HCT116 (cell line): ENCODE measurements at regions not wholly inside any gene's neighbourhood (a gene's known extent, or its start where the extent isn't known, plus 50 kb on each side); places are given as distances from the start of the nearest gene placed in this dataset.

Experiments used
- ATAC-seq: fragments of 200-7000 bp; cut with Tn5 transposase; 2 replicates; pipeline ENCODE4 v1.9.1; 2020; ENCODE audit warnings: mild to moderate bottlenecking, moderate library complexity
- BruUV-seq: library from RNA; stranded (reverse); fragments of 400-500 nt; replicated peaks from 2 replicates; lab custom pipeline; 2021; lab: Mats Ljungman, UMichigan
- CTCF ChIA-PET: fragments of 300-600 bp; sonication (Branson Sonifier 250); formaldehyde crosslinking; loops from one replicate; lab custom pipeline; 2021; ENCODE audit warnings: antibody characterized with exemption; lab: Charles Lee
- POLR2A ChIA-PET: fragments of 300-600, 350-600 bp; sonication (Branson Sonifier 250); formaldehyde crosslinking; loops from one replicate; lab custom pipeline; 2021; ENCODE audit warnings: antibody characterized with exemption; lab: Charles Lee
- RAD21 ChIA-PET, 2 experiments: fragments of 300-600 bp; sonication (Branson Sonifier 250); formaldehyde crosslinking; loops; one replicate each; lab custom pipeline; 2023; ENCODE audit warnings: low total read pairs in 2 of 2; ENCODE audit not compliant: uncharacterized antibody in 2 of 2, unreplicated experiment in 2 of 2, low non-redundant PET in 1 of 2; lab: Charles Lee
- DNase-seq: peaks from one replicate; pipeline ENCODE4 v3.0.0-alpha.2; 2010; ENCODE audit warnings: low read depth, low spot score
- H2AFZ ChIP-seq: fragments of 200-600 bp; shearing (Covaris generic), sonication (generic); 2 replicates; pipeline ENCODE4 v1.6.1; 2017; ENCODE audit warnings: low read depth, mixed run types, mixed read lengths, antibody characterized with exemption, low read length; ENCODE audit not compliant: poor library complexity, severe bottlenecking
- H3K27ac ChIP-seq: 2 replicates; pipeline ENCODE4 v1.5.1; 2012; ENCODE audit warnings: low read depth, low read length
- H3K27me3 ChIP-seq: fragments of 200-600 bp; sonication (generic); 2 replicates; pipeline ENCODE4 v1.6.1; 2016; ENCODE audit warnings: mixed run types, low read length, mixed read lengths; ENCODE audit not compliant: insufficient read depth
- H3K36me3 ChIP-seq, 2 experiments: fragments of 200-500 bp in 1 of 2; fragments of 200-600 bp in 1 of 2; sonication (Bioruptor generic) in 1 of 2; sonication (generic) in 1 of 2; 2 replicates each; pipeline versions ENCODE4 v1.5.1 to v1.6.1; 2014 to 2016; ENCODE audit warnings: low read length in 2 of 2, inconsistent platforms in 1 of 2, mixed read lengths in 1 of 2, mixed run types in 1 of 2; ENCODE audit not compliant: insufficient read depth in 2 of 2, control insufficient read depth in 1 of 2
- H3K4me1 ChIP-seq, 2 experiments: fragments of 200-600 bp in 1 of 2; sonication (generic) in 1 of 2; 2 replicates each; pipeline versions ENCODE4 v1.5.1 to v1.6.1; 2012 to 2017; ENCODE audit warnings: low read length in 2 of 2, inconsistent platforms in 1 of 2, mild to moderate bottlenecking in 1 of 2, mixed read lengths in 1 of 2, mixed run types in 1 of 2, moderate library complexity in 1 of 2; ENCODE audit not compliant: insufficient read depth in 2 of 2, control insufficient read depth in 1 of 2
- H3K4me2 ChIP-seq: fragments of 200-600 bp; sonication (generic); 2 replicates; pipeline ENCODE4 v1.6.1; 2017; ENCODE audit warnings: mixed run types, low read length, mixed read lengths
- H3K4me3 ChIP-seq, 2 experiments: fragments of 200-600 bp in 1 of 2; sonication (generic) in 1 of 2; replicated peaks in 1 of 2; 2 replicates each; pipeline ENCODE4 v1.5.1; 2011 to 2016; ENCODE audit warnings: low read length in 2 of 2, control low read depth in 1 of 2, low read depth in 1 of 2, mild to moderate bottlenecking in 1 of 2, mixed read lengths in 1 of 2, mixed run types in 1 of 2
- H3K79me2 ChIP-seq: fragments of 200-600 bp; sonication (generic); 2 replicates; pipeline ENCODE4 v1.6.1; 2017; ENCODE audit warnings: mild to moderate bottlenecking, mixed run types, low read length, moderate library complexity, mixed read lengths; ENCODE audit not compliant: insufficient read depth
- H3K9ac ChIP-seq: fragments of 200-600 bp; sonication (generic); 2 replicates; pipeline ENCODE4 v1.6.1; 2016; ENCODE audit warnings: low read length, mixed read lengths
- H3K9me2 ChIP-seq: fragments of 200-600 bp; sonication (generic), shearing (Covaris generic); 2 replicates; pipeline ENCODE4 v1.6.1; 2017; ENCODE audit warnings: mixed run types, mild to moderate bottlenecking, moderate library complexity; ENCODE audit not compliant: insufficient read depth
- H3K9me3 ChIP-seq, 2 experiments: fragments of 200-500 bp in 1 of 2; fragments of 200-600 bp in 1 of 2; sonication (Bioruptor generic) in 1 of 2; sonication (generic) in 1 of 2; 2 replicates each; pipeline ENCODE4 v1.6.1; 2014 to 2017; ENCODE audit warnings: low read length in 2 of 2, mixed read lengths in 2 of 2, inconsistent platforms in 1 of 2, low read depth in 1 of 2, mild to moderate bottlenecking in 1 of 2, mixed run types in 1 of 2, moderate library complexity in 1 of 2; ENCODE audit not compliant: control insufficient read depth in 1 of 2, insufficient read depth in 1 of 2
- H4K20me1 ChIP-seq: fragments of 200-600 bp; sonication (generic), shearing (Covaris generic); 2 replicates; pipeline ENCODE4 v1.6.1; 2017; ENCODE audit warnings: mixed run types, mild to moderate bottlenecking, moderate library complexity; ENCODE audit not compliant: insufficient read depth
- REST ChIP-seq: IDR thresholded peaks from 2 replicates; pipeline ENCODE4 v1.6.1; 2012; ENCODE audit warnings: low read depth
- SRF ChIP-seq: IDR thresholded peaks from 2 replicates; pipeline ENCODE4 v1.6.1; 2012; ENCODE audit warnings: low read depth
- YY1 ChIP-seq: IDR thresholded peaks from 2 replicates; pipeline ENCODE4 v1.6.1; 2011; ENCODE audit warnings: low read length, low read depth, moderate library complexity, mild to moderate bottlenecking; ENCODE audit not compliant: insufficient replicate concordance; ENCODE audit errors: extremely low read depth
- intact Hi-C: fragments of 100-400 bp; cut with micrococcal nuclease; formaldehyde crosslinking; loops from 2 replicates; pipeline ENCODE4 v1.10.0; 2022

GRCh38 chr7:1378610-1379601 is 80.4 kb downstream of the MICALL2 start:
- H3K79me2 ChIP-seq = no peaks in the 10 kb centered on the region
- intact Hi-C loops = no loop called here
- no peak overlapping the region for H3K27ac ChIP-seq
- no peak overlapping the region for H2AFZ ChIP-seq
- ChIA-PET CTCF (no interaction called here), RAD21 (no interaction called here), POLR2A (no interaction called here)
- H3K9me2 ChIP-seq = no peaks in the 10 kb centered on the region
- DNase-seq (no peak), ATAC-seq (no peak)
- BruUV-seq = no TSS peak
- no peaks in the 10 kb centered on the region for H3K9me3 ChIP-seq
- H4K20me1 ChIP-seq = no peaks in the 10 kb centered on the region
- no peak overlapping the region for H3K4me2 ChIP-seq
- no peaks in the 10 kb centered on the region for H3K4me1 ChIP-seq
- H3K27me3 ChIP-seq = peaks cover 15% of the 10 kb centered on the region
- TF ChIP-seq REST (no peak), SRF (no peak), YY1 (no peak)
- H3K9ac ChIP-seq = no peak overlapping the region
- no peak overlapping the region for H3K4me3 ChIP-seq
- H3K36me3 ChIP-seq = no peaks in the 10 kb centered on the region
